HG03196 (cell line): ENCODE measurements at regions not wholly inside any gene's neighbourhood (a gene's known extent, or its start where the extent isn't known, plus 50 kb on each side); places are given as distances from the start of the nearest gene placed in this dataset.
"Not testable (repeated sequence)": the region's sequence is repeated elsewhere in the genome, so short reads cannot be mapped to it uniquely, and the experiment has no call there.

Experiments
- ATAC-seq: cut with Tn5 transposase; IDR thresholded peaks from one replicate; pipeline ENCODE4 v1.9.1; 2021; ENCODE audit not compliant: unreplicated experiment

DNA sequence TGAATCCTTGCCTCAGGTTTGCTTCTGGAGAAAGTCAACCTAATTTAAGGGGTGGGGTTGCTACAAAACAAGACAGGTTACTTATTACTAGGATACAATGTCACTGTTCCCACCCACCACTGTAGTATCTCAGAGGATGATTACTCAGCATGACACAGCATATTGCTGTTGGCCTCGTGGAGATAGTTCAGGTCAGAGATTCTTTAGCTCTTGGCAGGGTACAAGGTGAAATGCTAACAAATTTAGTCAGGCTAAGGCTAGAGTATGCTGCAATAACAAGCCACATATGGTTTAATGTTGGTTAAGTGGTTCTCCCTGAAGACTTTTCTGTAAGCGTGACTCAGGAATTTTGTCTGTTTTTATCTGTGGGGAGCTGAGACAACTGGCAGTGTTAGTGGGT is 161.8 kb downstream of the EDEM1 start:
- no peak for ATAC-seq

- ATAC-seq: no peak
Observed at GRCh38 chr3:5357089-5357488, 169.6 kb downstream of the EDEM1 start.

DNA sequence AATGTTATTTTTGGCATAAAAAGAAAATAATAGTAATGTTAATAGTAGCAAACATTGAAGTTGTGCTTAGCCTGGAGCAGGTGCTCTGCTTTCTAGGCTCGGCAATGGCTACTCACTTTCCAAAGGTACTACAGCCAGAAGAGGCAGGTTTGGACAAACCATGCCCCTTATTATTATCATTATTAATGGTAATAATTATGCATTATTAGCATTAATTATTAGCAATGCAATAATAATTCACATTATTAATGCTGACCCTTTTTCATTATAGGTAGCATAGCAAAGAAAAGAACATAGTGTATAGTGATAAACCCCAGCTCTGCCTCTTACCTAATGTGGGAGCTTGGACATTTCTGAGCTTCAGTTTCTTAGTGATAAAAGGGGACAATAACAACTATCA is 171.4 kb downstream of the EDEM1 start:
- no peak for ATAC-seq

- no peak for ATAC-seq
Observed at GRCh38 chr3:5360453-5360852, 172.9 kb downstream of the EDEM1 start.

DNA sequence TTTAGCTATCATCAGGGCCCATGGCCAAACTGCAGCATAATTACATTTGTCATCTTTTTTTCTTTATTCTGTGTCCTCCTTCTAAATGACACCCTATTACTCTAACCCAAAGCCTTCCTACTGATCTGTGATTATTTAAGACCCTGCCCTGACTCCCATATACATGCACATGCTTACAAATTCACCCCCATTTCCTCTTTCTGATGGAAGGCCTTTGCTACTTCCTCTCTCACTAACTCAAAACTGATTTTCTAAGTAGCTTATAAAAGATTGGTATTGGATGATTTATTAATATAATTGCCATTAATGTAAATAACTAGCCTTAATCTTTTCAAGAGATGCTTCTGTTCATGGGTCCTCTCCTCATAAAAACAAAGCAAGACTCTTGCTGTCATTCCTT is 179.2 kb downstream of the EDEM1 start:
- no peak for ATAC-seq

DNA sequence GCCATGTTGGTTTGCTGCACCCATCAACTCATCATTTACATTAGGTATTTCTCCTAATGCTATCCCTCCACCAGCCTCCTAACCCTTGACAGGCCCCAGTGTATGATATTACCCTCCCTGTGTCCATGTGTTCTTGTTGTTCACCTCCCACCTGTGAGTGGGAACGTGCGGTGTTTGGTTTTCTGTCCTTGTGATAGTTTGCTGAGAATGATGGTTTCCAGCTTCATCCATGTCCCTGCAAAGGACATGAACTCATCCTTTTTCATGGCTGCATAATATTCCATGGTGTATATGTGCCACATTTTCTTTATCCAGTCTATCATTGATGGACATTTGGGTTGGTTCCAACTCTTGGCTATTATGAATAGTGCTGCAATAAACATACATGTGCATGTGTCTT is 184.0 kb downstream of the EDEM1 start:
- ATAC-seq: not testable (repeated sequence)

DNA sequence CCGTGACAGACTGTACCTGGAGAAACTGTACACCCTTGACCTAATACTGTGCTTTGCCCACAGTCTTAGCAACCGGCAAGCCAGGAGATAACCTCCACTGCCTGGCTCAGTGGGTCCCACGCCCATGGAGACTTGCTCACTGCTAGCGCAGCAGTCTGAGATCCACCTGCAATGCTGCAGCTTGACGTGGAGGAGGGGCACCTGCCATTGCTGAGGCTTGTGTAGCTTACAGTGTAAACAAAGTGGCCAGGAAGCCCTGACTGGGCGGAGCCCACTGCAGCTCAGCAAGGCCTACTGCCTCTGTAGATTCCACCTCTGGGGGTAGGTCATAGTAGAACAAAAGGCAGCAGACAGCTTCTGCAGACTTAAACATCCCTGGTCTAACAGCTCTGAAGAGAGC is 189.3 kb downstream of the EDEM1 start:
- ATAC-seq: no peak

DNA sequence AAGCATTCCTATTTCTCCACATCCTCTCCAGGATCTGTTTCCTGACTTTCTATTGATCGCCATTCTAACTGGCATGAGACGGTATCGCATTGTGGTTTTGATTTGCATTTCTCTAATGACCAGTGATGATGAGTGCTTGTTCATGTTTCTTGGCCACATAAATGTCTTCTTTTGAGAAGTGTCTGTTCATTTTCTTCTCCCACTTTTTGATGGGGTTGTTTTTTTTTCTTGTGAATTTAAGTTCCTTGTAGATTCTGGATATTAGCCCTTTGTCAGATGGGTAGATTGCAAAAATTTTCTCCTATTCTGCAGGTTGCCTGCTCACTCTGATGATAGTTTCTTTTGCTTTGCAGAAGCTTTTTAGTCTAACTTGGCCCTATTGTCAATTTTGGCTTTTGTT is 191.8 kb downstream of the EDEM1 start:
- ATAC-seq: not testable (repeated sequence)

DNA sequence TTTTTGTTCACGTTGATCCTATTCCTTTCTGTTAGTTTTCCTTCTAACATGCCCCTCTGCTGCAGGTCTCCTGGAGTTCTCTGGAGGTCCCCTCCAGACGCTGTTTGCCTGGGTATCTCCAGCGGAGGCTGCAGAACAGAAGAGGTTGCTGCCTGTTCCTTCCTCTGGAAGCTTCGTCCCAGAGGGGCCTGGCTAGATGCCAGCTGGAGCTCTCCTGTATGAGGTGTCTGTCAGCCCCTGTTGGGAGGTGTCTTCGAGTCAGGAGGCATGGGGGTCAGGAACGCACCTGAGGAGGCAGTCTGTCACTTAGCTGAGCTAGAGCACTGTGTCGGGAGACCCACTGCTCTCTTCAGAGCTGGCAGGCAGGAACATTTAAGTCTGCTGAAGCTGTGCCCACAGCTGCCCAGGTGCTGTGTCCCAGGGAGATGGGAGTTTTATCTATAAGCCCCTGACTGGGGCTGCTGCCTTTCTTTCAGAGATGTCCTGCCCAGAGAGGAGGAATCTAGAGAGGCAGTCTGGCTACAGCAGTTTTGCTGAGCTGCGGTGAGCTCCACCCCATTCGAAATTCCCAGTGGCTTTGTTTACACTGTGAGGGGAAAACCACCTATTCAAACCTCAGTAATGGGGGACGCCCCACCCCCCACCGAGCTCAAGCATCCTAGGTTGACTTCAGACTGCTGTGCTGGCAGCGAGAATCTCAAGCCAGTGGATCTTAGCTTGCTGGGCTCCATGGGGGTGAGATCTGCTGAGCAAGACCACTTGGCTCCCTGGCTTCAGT is 196.2 kb downstream of the EDEM1 start:
- ATAC-seq: not testable (repeated sequence)

GRCh38 chr3:5384557-5385236 is 197.2 kb downstream of the EDEM1 start:
- no peak for ATAC-seq

GRCh38 chr3:5388091-5388490 is 200.6 kb downstream of the EDEM1 start:
- ATAC-seq: no peak

DNA sequence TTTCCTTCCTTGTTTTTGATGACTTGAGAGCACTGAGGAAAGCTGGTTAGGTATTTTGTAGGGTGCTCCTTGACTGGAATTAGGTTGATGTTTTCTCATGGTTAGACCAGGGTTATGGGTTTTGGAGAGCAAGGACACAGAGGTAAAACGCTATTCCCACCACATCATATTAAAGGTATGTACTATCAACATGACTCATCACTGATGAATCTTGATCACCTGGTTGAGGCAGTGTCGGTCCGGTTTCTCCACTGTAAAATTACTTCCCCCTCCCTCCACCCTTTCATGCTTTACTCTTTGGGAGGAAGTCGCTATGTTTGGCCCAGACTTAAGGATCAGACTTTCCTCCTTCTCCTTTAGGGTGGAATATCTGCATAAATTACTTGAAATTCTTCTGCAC is 201.6 kb downstream of the EDEM1 start:
- ATAC-seq: no peak

DNA sequence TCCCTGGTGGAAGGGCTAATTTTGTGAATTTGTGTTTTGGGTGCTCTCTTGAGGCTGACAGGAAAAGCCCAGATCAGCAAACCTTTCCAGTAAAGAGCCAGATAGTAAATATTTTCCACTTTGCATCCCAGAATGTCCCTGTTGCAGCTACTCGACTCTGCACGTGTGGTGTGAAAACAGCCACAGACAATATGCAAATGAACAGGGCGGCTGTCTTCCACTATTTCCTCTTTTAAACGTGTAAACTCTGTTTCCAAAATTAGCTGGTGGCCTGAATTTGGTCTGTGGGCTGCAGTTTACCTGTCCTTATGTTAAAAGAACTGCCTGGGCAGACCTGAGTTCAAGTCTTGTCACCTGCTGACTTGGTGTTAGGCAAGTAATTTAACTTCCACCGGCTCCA is 202.7 kb downstream of the EDEM1 start:
- ATAC-seq: no peak

- ATAC-seq: no peak
Observed at GRCh38 chr3:5390936-5391625, 203.6 kb downstream of the EDEM1 start.

DNA sequence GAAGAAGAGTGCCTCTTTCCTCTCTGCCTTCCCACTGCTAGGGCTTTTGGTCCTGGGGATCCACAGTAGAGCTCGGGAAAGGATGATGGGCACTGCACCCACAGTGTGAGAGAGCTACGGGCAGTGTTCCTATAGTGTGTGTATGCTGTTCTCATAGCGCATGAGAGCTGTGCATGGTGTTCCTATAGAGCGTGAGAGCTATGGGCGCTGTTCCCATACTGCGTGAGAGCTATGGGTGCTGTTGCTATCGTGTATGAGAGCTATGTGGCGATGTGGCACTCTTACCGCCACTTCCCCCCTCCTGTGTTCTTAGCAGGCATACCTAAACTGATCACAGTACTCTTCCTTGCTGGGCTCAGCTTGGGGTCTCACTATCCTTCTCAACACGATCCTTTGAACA is 213.5 kb downstream of the EDEM1 start:
- no peak for ATAC-seq

GRCh38 chr3:5404718-5405117 is 217.2 kb downstream of the EDEM1 start:
- ATAC-seq: no peak

DNA sequence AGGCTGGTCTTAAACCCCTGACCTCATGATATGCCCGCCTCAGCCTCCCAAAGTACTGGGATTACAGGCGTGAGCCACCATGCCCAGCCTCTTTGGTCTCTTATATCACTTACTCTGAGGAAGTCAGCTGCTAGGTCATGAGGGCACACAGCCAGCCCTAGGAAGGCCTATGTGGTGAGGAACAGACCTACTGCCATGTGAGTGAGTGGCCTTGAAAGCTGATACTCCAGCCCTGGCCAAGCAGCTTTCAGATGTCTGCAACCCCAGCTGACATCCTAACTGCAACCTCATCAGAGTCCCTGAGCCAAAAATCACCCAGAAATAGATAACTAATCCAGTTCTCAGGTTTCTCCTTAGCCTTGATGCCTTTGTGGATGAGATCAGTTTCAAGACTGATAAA is 224.3 kb downstream of the EDEM1 start:
- ATAC-seq: no peak

GRCh38 chr3:5423076-5423475 is 235.6 kb downstream of the EDEM1 start:
- no peak for ATAC-seq

- no peak for ATAC-seq
Observed at GRCh38 chr3:5423523-5423922, 236.0 kb downstream of the EDEM1 start.

- no peak for ATAC-seq
Observed at GRCh38 chr3:5425371-5425770, 237.9 kb downstream of the EDEM1 start.

DNA sequence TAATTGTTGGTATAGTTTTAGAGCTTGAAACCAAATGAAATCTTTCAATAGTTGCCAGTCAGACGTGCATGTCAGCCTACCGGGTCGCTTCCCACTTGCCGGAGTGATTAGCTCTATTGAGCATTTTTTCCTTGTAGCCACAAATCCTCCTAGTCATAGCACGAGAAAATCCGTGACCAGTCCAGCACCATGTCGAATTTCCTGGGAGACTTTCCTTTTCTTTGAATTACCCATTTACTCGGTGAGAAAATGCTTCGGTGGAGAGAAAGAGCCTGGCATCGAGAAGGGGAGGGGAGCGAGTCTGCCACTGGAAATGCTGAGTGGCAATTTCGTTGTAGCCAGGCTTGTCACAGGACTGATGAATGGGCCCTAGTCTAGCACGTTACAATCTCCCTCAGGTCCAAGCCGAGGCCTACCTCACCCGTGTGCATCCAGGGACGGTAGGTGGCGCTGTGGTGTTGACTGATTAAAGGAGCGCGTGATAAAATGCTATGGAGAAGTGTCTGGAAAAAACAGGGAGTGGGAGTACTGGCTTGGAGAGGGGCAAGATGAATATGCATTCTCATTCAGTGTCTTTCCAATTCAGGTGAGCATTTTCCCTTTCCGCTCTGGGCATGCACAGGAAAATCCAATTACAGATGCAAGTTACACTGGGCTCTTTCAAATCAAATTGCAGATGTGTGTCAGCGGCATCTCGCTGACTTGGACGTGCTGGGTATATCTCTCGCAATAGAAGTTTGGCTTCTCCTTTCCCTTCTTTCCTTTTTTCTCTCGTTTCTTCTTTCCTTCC is 238.8 kb downstream of the EDEM1 start:
- peak; percentile 44 for ATAC-seq
